GM21423 (cell line): ENCODE measurements at regions not wholly inside any gene's neighbourhood (a gene's known extent, or its start where the extent isn't known, plus 50 kb on each side); places are given as distances from the start of the nearest gene placed in this dataset.
"Not testable (repeated sequence)": the region's sequence is repeated elsewhere in the genome, so short reads cannot be mapped to it uniquely, and the experiment has no call there.

Experiments
- ATAC-seq: cut with Tn5 transposase; IDR thresholded peaks from one replicate; pipeline ENCODE4 v1.9.1; 2021; ENCODE audit warnings: mild to moderate bottlenecking, moderate library complexity; ENCODE audit not compliant: unreplicated experiment

DNA sequence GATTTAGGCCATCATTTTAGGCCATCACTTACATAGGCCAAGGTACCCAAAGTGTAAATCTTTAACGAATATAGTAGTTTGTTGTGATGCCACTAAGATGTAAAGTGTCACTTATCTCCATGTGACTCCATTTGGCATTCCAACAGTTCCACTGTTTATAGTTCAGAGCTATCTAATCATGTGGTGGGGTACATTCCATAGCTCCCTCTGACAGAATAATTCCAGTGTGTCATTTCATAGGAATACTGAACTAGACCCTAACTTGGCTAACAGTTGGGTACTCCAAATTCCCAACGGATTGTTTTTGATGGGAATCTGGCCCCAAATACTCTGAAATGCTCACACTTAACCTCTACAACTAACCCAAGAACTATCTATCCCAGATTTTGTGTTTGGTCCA lies 76.7 kb upstream of the FST start:
- ATAC-seq: no peak

DNA sequence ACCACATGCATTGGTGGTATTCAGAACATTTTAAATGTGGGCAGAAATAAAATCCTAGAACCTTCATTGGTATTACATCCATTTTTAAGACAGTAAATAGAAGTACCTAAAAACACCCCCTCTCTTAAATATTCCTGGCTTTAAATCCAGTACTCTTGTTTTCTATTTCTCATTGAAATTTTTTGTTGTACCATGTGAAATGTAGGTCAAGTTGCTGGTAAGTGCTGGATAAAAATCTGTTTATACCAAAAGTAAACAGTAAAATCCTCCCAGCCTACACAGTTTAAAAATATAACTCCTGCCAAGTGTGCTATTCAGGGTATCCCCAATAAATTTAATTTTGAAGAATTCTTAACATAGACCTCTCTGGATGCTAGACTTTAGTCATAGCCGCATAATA lies 75.0 kb upstream of the FST start:
- no peak for ATAC-seq

DNA sequence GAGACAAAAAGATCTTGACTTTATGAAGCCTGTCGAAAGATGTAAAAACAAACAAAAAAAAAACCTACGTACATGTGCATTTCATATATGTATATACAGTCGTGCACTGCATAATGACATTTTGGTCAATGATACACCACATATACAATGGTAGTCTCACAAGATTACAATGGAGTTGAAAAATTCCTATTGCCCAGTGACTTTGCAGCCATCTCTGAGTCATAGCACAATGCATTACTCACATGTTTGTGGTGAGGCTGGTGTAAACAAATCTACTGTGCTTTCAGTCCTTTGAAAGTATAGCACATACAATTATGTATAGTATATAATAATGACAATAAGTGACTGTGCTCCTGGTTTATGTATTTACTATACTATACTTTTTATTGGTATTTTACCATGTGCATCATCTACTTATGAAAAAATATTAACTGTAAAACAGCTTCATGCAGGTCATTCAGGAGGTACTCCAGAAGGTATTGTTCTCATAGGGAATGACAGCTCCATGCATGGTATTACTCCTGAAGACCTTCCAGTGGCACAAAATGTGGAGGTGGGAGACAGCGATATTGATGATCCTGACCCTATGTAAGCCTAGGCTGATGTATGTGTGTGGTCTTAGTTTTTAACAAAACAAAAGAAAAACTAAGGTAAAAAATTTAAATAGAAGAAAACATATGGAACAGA lies 73.7 kb upstream of the FST start:
- no peak for ATAC-seq

DNA sequence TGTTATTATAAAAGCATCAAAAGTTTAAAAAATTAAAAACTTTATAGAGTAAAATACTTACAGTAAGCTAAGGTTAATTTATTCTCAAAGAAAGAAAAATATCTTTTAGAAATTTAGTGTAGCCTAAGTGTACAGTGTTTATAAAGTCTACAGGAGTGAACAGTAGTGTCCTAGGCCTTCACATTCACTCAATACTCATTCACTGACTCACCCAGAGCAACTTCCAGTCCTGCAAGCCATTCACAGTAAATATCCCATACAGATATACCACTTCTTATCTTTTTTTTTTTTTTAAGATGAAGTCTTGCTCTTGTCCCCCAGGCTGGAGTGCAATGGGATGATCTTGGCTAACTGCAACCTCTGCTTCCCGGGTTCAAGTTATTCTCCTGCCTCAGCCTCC lies 73.1 kb upstream of the FST start:
- ATAC-seq: no peak

DNA sequence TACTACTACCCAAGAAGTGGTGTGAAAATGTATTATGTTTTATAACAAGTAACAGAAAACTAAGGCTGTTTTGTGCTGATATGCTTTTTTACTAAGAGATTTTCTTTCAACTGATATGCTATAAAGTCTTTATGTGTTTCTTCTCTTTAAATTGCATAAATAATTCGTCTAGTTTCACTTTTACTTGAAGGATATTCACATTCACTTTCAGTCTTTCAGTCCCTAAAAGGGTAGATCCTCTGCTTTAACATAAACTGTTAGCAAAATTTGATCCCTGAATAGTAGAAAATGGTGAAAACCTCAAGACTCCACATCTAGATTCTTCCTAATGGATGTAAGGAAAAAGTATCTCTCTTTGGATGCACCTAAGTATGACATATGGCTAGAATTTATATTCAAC lies 69.0 kb upstream of the FST start:
- no peak for ATAC-seq

DNA sequence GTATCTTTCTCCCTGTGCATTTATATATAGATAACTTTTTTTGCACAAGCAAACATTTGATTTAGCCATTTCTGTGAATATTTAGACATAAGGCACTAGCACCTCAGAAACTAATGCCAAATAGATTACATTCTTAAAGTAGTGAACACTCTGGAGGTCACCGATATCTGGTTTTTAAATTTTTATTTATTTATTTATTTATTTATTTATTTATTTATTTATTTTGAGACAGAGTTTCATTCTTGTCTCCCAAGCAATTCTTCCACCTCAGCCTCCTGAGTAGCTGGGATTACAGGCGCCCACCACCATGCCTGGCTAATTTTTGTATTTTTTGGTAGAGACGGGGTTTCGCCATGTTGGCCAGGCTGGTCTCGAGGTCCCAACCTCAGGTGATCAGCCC lies 67.9 kb upstream of the FST start:
- not testable (repeated sequence) for ATAC-seq

DNA sequence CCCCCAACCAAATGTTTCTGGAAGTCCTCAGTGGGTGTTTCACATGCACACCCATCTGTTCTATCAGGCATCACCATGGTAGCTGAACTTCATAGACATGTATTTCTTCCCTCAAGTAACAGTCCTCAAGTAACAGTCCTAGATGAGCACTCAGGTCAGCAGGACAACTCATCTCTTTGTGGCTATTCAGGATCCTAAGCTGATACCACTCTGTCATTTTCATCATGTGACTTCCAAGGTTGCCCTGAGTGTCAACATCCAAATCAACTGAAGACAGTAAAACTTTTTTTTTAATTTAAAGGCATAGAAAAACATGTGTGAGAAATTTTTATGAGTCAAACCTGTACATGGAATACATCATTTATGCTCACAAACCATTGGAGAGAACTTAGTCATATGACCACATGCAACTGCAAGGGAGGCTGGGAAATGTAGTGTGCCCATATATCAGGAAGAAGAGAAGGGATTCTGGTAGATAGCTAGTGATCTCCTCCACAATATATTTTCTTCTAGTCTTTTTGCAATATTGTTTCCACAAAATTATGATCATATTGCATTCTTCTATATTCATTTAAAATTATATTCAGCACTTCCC lies 64.2 kb upstream of the FST start:
- no peak for ATAC-seq

DNA sequence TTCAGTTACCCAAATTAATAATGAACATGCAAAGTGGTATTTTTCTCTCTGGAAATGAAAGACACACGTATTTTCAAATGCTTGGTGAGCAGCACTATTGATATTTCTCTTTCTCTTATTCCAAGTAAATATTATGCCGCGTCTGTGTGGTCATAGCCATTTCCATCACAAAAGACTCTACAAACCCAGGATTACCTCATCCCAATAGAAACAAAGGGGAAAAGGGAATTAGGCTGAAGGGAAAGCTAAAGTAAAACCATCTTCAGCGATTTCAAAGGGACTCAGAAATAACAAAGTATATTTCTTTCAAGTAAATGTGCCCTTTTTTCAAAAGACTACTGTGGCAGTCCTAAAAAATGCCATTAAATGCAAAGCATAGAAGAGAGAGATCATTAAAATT lies 62.0 kb upstream of the FST start:
- no peak for ATAC-seq

DNA sequence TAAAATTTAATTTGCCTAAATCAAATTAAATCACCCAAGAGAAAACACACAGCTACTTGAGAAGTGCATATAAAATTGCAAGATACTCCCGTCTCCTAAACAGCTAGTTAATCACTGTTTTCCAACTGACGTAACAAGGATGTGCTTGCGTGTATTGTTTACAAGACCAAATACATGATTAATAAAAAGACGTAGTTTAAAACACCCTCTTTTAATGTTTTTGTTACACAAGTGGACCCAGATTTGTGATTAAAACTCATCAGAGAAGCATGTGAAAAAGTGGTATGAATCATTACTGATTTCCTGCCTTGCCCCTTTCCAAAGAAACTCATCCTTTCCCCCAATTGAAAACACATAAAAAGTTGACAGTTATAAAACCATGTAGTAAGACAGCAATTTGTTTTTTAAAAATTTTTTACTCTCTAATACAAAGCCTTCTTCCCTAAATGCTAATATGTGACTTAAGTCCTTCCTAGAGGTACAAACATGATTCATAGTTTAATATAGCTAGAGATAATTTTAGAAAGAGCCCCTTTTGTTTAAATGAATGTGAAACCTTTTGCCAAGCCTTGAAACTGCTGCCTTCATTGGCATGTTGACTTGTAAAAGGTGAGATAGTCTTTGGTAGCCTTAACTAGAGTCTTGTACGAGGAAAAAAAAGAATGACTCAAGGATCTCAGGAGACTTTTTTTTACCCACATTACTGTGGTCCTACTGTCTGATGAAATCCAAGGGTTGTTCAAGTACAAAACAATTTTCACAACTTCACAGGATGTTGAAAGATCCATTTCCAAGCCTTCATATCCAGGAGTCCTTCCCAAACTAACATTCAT lies 61.4 kb upstream of the FST start:
- ATAC-seq: no peak

DNA sequence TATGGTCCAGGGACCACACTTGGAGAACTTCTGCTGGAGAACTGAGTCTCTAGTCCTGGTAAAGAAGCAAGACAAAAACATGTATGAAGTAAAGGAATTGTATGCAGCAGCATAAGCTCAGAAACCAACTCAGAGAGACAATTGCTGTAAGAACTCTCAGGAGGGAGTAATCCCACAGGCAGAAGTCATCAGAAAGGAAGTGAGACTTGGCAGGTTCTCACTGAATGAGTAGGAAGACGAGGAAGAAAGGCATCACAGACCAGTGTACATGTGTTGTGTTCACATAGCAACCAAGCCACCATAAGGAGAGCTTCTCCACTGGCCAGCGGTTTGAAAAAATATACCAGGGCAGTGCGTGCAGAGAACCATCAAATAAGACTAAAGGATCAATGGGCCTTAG lies 57.9 kb upstream of the FST start:
- ATAC-seq: no peak

DNA sequence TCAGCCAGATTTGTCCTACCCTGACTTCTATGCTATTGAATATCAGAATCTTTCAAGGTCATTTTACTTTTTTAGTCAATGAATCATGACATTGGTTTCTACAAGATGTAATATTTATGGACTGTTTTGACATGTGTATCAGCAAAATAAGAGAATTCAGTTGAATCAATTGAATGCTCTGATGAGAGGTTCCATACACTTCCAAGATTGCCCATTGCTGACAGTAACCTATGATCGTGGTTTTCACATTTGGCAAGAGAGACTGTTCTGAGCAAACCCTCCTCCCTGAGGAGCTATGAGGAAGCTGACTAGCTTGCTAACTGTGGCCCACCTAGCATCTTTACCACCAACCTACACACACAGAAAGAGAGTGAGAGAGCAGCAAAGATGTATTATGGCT lies 56.7 kb upstream of the FST start:
- ATAC-seq: no peak

DNA sequence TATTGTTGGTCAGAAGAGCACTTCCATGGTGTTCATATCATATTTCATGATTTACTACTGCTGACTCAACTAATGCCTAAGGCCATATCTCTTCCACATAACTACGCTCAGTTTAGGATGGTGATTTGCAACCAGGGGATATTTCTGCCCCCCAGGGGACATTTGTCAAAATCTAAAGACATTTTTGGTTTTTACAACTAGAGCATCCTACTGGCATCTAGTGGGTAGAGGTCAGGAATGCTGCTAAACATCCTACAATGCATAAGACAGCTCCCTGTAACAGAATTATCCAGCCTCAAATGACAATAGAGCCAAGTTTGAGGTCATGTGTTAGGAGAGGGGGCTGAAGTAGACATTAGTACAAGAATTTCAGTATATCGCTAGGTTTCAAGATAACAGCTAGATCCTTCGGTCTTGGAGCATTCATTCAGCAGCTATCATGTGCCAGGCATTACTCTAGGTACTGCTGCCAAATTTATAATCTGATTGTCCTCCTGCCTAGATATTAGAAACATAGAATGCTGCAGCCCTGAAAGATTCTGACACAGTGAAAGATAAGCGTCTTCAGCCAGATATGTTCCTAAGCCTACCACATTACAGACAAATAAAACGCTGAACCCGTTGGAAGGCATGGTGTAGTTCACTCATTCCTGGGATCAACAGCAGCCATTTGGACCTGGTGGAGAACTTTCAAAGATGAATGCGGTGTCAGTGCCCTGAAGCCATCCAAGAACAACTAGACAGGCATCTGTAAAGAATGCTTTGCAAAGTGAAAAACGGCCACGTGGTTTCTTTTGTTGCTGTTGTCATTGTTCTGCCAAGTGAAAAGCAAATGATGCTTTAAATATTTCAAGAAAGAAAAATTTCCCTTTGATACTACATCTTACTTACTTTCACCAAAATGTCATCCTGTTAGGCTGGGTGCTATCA lies 55.5 kb upstream of the FST start:
- no peak for ATAC-seq

DNA sequence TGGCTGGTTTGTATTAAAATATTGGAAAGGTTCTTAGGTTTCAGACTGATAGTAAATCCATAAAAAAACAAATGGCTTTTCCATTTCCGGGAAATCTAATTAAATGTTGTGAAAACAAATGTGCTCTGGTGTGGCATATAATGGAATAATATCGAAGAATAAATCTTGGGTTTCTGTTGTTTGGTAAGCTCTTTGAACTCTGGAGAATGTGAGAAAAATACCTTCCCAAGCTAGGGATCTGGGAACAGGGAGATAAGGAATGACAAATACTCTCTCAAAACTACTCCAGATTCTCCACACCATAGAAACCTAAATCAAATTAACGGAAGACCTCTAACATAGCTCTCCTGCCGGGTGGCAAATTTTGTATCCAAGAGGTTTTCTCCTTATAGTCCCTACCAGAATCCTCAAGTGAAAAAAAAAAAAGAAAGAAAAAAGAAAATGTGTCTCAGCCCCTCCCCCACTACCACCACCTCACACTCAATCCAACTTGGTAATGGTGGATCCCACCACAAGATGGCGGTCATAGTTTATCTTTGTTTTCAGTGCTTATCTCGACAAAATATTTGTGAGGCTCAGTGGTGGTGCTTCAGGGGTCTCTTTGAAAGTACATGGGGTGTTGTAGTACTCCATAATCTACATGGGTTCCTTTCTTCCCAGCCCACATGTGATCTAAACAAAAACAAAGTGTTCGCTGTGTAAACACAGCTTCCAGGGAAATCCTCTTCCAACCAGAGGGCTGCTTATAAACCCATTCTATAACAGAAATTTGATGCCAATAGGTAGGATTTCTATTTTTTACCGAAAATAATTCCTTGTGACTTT lies 54.5 kb upstream of the FST start:
- ATAC-seq: no peak

DNA sequence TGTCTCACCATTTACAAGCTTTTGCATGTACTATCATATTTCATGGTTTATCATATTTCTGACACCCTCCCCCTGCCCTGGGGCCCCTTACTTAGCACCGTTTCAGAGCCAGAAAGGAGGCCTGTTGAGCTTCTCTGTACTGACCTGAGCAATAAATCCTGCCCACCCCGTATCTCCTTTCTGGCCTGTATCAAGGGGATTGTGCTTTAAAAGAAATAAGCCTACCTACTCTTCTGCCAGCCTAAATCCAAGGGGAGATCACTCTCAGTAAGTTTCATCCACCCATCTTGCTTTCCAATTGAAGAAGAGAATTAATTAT lies 54.0 kb upstream of the FST start:
- no peak for ATAC-seq

DNA sequence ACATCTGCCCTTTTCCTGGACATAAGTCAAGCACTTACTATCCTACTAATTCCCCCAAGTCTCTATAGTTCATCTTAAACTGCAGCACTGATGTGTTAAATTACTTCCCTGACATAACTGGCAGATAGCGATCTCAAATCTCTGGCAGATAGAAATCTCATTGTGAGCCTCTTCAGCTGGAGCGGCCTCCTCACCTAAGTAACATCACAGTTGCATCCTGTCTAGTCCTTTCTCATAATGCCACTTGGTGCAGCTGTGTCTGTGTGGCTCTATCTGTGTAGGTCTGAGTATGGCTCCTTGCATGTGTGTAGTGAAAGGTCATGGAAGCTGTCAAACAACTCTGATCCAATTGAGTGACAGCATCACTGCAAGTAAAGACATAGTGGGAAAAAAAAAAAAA lies 53.6 kb upstream of the FST start:
- ATAC-seq: no peak

DNA sequence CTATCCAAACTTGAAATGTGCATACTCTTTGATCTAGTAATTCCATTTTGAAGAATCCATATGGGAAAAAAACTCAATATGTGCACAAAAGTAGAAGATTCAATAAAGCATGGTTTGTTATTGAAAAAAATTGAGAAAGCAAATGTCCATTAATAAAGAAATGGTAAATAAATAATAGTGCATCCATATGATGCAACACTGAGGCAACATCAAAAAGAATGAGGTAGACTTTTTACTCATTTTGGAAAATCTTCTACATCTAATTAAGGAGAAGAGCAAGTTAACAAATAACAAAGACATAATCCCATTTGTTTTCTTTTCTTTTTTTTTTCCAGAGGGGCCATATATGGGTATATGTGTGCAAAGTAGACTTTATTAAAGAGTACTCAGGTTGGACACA lies 52.5 kb upstream of the FST start:
- no peak for ATAC-seq

DNA sequence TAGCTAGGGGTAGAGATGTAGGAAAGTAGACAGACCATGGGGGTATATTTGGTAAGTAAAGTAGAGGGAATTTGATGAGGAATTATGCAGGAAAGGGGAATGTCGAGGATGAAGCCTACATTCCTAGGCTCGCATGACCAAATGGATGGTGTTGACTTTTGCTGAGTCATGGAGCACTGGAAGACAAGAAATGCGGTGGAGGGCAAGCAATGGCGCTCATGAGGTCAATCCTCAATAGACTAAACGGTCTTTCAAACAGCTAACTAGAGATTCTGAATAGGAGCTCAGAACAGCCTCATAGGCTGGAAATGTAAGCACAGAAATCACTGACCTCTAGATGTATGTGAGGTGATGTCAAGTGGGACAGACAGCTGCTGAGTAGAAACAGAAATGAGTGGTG lies 50.7 kb upstream of the FST start:
- no peak for ATAC-seq

DNA sequence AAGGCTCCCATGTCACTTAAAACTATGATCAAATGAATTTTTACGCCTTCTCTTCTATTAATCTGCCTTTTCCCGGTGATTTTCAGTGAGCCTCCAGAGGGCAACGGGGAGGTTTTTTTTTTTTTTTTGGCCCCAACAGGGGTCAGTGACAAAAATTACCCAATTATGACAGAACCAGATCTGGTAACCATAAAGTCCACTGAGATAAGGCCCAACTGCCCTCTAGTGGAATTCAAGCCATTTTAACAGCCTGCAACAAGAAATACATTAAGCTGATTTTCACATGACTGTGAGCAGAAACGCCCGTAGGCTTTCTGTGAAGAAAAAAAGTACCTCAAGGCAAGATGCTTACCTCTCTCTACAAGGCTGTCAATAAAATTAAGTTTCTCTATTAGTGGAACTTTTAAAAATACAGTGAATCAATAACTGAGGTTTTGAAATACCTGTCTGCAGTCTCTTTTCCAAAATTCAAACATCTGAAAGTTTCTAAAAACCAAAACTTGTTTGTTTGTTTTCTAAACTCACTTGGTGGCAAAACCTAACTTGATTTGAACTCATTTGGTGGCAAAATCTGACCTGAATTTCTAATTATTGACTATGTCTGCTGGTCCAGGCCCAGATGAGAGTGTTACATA lies 49.7 kb upstream of the FST start:
- ATAC-seq: no peak
